Lower leg skin (tissue), 4 donors: ENCODE measurements at regions not wholly inside any gene's neighbourhood (a gene's known extent, or its start where the extent isn't known, plus 50 kb on each side); places are given as distances from the start of the nearest gene placed in this dataset.

Experiments
- DNase-seq, 2 donors: peaks; one replicate each; pipeline ENCODE4 v3.0.0-alpha.2; 2019; ENCODE audit warnings: low spot score in 2 of 2
- H3K4me3 ChIP-seq: fragments of 200-600 bp; sonication (generic); 2 replicates; pipeline ENCODE4 v1.5.1; 2017; ENCODE audit warnings: mild to moderate bottlenecking, low read depth; ENCODE audit not compliant: poor library complexity, severe bottlenecking
- POLR2A ChIP-seq, 2 donors: fragments of 450-650 bp; IDR thresholded peaks; one replicate each; pipeline ENCODE4 v1.6.1; 2016 to 2017; ENCODE audit warnings: antibody characterized with exemption in 2 of 2, mild to moderate bottlenecking in 1 of 2, moderate library complexity in 1 of 2
- WGBS, 2 donors: methylation state at CpG; one replicate each; pipeline ENCODE4 v1.1.5; 2018; 5-methylcytosine and 5-hydroxymethylcytosine counted together
- intact Hi-C: fragments of 100-400 bp; cut with DNase I; formaldehyde crosslinking; loops from one replicate; pipeline ENCODE4 v1.15.0; 2023; ENCODE audit warnings: low total_unique reads
- TF ChIP-seq, protein P1 (sequence below), 3 donors: fragments of 450-650 bp; IDR thresholded peaks; one replicate each; pipeline ENCODE4 v1.5.1; 2016; ENCODE audit warnings: antibody characterized with exemption in 3 of 3, mild to moderate bottlenecking in 3 of 3, moderate library complexity in 2 of 3

DNA sequence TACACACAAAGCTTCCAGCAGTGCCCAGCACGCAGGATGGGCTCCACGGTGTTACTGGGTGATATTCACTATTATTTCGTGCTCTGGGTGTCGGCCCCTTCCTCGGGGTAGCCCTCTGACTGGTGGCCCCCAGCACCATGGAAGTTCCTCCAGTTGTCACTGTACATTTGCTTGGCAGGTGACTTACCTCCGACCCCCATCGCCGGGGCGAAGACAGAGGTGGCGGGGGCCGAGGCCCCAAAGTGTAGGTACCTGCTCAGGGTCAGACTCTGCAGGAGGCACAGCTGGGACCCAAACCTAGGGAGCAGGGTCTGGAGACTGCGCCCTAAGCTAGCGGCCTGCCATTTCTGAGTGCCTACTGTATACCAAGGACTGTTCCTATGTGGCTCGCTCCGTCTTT lies 98.9 kb downstream of the RFLNA start:
- intact Hi-C loops = no loop called here
- H3K4me3 ChIP-seq = no peak overlapping the region
- TF ChIP-seq POLR2A (IDR thresholded peaks at IDR 0.05) = no peak
- TF ChIP-seq, protein P1, sequence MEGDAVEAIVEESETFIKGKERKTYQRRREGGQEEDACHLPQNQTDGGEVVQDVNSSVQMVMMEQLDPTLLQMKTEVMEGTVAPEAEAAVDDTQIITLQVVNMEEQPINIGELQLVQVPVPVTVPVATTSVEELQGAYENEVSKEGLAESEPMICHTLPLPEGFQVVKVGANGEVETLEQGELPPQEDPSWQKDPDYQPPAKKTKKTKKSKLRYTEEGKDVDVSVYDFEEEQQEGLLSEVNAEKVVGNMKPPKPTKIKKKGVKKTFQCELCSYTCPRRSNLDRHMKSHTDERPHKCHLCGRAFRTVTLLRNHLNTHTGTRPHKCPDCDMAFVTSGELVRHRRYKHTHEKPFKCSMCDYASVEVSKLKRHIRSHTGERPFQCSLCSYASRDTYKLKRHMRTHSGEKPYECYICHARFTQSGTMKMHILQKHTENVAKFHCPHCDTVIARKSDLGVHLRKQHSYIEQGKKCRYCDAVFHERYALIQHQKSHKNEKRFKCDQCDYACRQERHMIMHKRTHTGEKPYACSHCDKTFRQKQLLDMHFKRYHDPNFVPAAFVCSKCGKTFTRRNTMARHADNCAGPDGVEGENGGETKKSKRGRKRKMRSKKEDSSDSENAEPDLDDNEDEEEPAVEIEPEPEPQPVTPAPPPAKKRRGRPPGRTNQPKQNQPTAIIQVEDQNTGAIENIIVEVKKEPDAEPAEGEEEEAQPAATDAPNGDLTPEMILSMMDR (IDR thresholded peaks at IDR 0.05) = no peak
- 93 to 95% methylated on average over 15 of the region's 15 CpGs for WGBS, 2 donors
- DNase-seq = no peak

DNA sequence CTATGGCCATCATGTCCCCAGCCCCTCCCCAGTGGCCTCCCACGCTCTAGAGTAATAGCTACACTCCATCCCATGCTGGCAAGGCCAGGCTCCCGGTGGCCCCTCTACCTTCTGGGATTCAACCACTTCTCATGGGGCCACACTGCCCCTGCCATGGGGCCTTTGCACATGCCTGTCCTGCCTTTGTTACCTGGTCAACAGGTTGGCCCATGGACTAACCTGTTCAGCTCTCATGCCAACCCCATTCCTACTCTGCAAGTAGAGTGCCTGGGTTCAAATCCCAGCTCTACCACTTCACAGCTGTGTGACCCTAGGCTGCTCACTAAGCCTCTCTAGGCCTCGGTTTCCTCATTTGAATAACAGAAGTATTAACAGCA lies 98.5 kb downstream of the RFLNA start:
- 59 to 68% methylated on average over 3 of the region's 3 CpGs for WGBS, 2 donors
- no peak for TF ChIP-seq POLR2A (IDR thresholded peaks at IDR 0.05)
- no peak overlapping the region for H3K4me3 ChIP-seq
- intact Hi-C loops = no loop called here
- DNase-seq = no peak

DNA sequence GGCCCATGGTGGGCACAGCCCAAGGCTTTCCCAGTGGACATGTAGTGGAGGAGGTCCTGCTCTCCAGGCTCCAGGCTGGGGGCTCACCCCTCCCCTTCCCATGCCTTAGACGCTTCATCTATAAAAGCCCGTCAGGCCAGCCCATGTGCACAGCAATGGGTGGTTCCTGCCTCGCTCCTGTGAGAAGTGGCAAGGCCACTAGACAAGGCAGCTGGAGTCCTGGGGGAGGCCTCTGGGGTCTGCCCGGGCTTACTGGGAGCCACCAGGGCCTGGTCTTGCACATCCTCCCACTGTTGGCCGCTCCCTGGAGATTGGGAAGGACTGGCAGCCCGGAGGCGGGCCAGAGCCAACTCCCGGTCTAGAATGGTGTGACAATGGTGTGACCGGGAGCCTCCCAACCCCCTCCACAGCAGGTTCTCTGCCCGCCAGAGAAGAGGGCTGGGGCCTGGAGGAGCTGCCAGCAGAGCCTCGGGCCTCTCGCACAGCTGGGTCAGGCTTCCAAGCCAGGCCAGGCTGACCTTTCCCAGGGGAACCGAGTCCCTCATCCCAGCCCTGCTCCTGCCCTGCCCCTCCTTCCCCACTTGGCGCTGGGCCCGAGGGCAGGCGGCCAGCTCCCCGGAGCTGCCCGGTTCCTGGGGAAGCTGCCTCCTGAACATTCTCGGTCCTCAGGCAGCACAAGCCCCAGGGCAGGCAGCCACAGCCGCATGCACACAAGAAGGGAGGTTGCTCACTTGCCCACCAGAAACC lies 97.9 kb downstream of the RFLNA start:
- intact Hi-C loops = no loop called here
- 28 to 35% methylated on average over 11 to 19 of the region's 20 CpGs for WGBS, 2 donors
- no peak overlapping the region for H3K4me3 ChIP-seq
- peak in 1 of 2 donors; percentile 97 for DNase-seq
- TF ChIP-seq, protein P1 (IDR thresholded peaks at IDR 0.05) = no peak
- TF ChIP-seq POLR2A (IDR thresholded peaks at IDR 0.05) = no peak

DNA sequence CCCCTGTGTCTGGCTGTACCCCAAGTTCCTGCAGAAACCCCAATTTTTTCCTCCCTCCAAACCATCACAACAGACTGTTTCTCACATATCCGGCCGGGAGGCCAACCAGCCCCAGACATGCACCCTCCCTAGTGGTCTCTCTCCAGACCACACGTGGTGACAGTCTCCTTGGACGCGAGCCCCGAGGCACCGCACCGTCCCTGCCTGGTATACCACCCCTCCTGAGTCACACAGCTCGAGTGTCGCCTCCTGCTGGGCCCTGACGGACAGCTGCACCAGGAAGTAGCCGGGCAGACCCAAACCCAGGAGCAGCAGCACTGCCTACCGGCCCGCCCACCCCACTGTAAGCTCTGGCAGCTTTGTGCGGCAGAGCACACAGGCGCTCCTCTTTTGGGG lies 97.4 kb downstream of the RFLNA start:
- no peak for TF ChIP-seq POLR2A (IDR thresholded peaks at IDR 0.05)
- TF ChIP-seq, protein P1 (IDR thresholded peaks at IDR 0.05) = no peak

DNA sequence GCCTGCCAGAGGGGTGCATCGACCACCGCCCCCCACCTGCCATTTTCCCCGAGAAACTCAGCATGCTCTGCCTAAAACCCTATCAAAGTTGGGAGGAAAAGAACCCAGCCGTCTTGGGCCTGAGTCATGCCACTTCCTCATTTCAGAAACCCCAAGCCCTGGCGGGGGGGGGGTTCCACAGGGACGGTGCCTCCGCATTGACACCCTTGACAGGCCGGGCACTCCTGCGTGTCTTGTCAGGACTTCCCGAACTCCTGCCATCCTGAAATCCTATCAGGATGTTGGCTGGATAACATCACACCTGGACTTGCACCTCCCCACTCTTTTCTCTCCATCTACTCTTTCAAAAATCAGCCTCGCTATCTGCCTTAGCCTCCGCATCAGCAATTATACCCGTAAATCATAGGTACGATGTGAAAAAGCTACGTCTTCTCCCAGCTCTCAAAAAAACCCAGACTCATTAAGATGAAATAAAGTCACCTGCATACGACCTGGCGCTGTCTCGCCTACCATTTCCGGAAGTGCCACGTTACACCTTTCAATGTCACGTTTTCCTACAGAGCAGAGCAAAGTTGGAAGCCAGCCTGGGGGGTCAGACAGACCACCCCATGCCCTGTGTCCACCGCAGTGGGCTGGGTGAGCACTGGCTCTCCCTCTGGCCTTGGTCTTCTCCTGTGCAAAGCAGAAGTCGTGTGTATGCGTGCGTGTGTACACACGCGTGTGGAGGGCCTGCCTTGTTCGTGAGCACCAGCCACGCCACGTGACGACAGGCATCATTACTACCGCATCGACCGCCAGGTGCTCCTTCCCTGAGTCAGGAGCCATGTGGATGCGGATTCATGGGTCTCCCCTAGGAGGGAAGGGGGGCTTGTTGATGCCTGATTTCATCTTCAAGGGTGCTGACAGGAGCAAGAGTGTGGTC lies 96.7 kb downstream of the RFLNA start:
- no peak overlapping the region for H3K4me3 ChIP-seq
- TF ChIP-seq, protein P1 (IDR thresholded peaks at IDR 0.05) = no peak
- no peak for TF ChIP-seq POLR2A (IDR thresholded peaks at IDR 0.05)
- 57 to 68% methylated on average over 34 to 35 of the region's 35 CpGs for WGBS, 2 donors
- DNase-seq = peak in 1 of 2 donors; percentile 95
- intact Hi-C loops = no loop called here

More for the DNA sequence above, 97.4 kb downstream of the RFLNA start:
- 35 to 57% methylated on average over 4 to 15 of the region's 16 CpGs for WGBS, 2 donors
- DNase-seq = peak in 1 of 2 donors; percentile 92
- intact Hi-C loops = no loop called here
- no peak overlapping the region for H3K4me3 ChIP-seq

DNA sequence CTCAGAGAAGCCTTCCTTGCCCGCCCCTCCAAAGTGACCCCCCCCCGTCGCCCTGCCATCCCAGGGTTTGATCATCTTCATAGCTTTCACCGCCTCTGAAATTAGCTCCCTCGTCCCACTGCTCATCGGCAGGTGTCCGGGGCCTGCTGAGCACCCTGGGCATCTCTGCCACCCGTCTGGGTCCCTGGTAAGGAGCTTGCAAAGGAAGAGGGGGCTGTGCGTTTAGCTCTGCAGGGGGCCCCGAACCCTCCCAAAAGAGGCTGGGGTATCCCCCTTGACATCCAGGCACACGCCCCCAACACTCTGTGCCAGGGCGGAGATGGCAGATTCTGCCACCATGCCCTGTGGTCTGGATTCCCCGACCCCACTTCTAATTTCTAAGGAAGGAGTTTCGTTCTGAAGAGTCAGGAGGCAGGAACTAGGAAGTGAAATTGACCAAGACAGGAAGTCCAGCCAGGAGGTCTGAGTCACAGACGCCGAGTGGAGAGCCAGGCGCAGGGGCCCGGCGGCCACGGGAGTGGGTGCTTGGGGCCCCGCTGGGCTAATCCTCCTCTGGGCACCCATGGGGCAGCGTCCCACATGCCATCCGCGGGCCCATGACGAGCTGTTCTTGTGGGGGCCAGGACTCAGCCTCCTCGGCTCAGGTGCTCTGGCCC lies 95.7 kb downstream of the RFLNA start:
- peak in 1 of 2 donors; percentile 93 for DNase-seq
- intact Hi-C loops = no loop called here
- H3K4me3 ChIP-seq = no peak overlapping the region
- 60 to 61% methylated on average over 24 of the region's 26 CpGs for WGBS, 2 donors
- TF ChIP-seq POLR2A (IDR thresholded peaks at IDR 0.05) = no peak
- TF ChIP-seq, protein P1 (IDR thresholded peaks at IDR 0.05) = no peak
